Superior temporal gyrus (tissue), 1 donor: ENCODE measurements at regions not wholly inside any gene's neighbourhood (a gene's known extent, or its start where the extent isn't known, plus 50 kb on each side); places are given as distances from the start of the nearest gene placed in this dataset.
"Not testable (repeated sequence)": the region's sequence is repeated elsewhere in the genome, so short reads cannot be mapped to it uniquely, and the experiment has no call there.

Experiments
- DNase-seq: peaks from one replicate; pipeline ENCODE4 v3.0.0-alpha.2; 2016; ENCODE audit errors: extremely low spot score

- no peak for DNase-seq
Observed at GRCh38 chr16:80123189-80123588, 417.6 kb upstream of the DYNLRB2 start.

- DNase-seq: peak; percentile 20
Observed at GRCh38 chr16:80122115-80122514, 418.7 kb upstream of the DYNLRB2 start.

GRCh38 chr16:80121522-80121909, 419.3 kb upstream of the DYNLRB2 start:
- no peak for DNase-seq

- no peak for DNase-seq
Observed at GRCh38 chr16:80120899-80121521, 419.8 kb upstream of the DYNLRB2 start.

- DNase-seq: no peak
Observed at GRCh38 chr16:80117556-80118130, 423.1 kb upstream of the DYNLRB2 start.

- no peak for DNase-seq
Observed at GRCh38 chr16:80116711-80117110, 424.1 kb upstream of the DYNLRB2 start.

- no peak for DNase-seq
Observed at GRCh38 chr16:80114699-80115098, 426.1 kb upstream of the DYNLRB2 start.

- DNase-seq: no peak
Observed at GRCh38 chr16:80113873-80114574, 426.8 kb upstream of the DYNLRB2 start.

- no peak for DNase-seq
Observed at GRCh38 chr16:80109581-80109980, 431.2 kb upstream of the DYNLRB2 start.

- DNase-seq: no peak
Observed at GRCh38 chr16:80107900-80108299, 432.9 kb upstream of the DYNLRB2 start.

- no peak for DNase-seq
Observed at GRCh38 chr16:80105751-80106150, 435.0 kb upstream of the DYNLRB2 start.

- DNase-seq: no peak
Observed at GRCh38 chr16:80105160-80105559, 435.6 kb upstream of the DYNLRB2 start.

GRCh38 chr16:80104401-80104800, 436.4 kb upstream of the DYNLRB2 start:
- DNase-seq: no peak

- DNase-seq: no peak
Observed at GRCh38 chr16:80103463-80103862, 437.3 kb upstream of the DYNLRB2 start.

GRCh38 chr16:80100846-80101451, 439.8 kb upstream of the DYNLRB2 start:
- no peak for DNase-seq

GRCh38 chr16:80100186-80100585, 440.6 kb upstream of the DYNLRB2 start:
- no peak for DNase-seq

- DNase-seq: no peak
Observed at GRCh38 chr16:80097098-80097497, 443.7 kb upstream of the DYNLRB2 start.

- no peak for DNase-seq
Observed at GRCh38 chr16:80092681-80093080, 448.1 kb upstream of the DYNLRB2 start.

- not testable (repeated sequence) for DNase-seq
Observed at GRCh38 chr16:80091453-80091852, 449.3 kb upstream of the DYNLRB2 start.

GRCh38 chr16:80085606-80086005, 455.2 kb upstream of the DYNLRB2 start:
- DNase-seq: no peak

GRCh38 chr16:80084614-80085013, 456.2 kb upstream of the DYNLRB2 start:
- DNase-seq: peak; percentile 67

GRCh38 chr16:80084163-80084562, 456.6 kb upstream of the DYNLRB2 start:
- no peak for DNase-seq

GRCh38 chr16:80082906-80083305, 457.9 kb upstream of the DYNLRB2 start:
- DNase-seq: no peak
